Astrocyte (in vitro differentiated cells and primary cell): ENCODE measurements at regions not wholly inside any gene's neighbourhood (a gene's known extent, or its start where the extent isn't known, plus 50 kb on each side); places are given as distances from the start of the nearest gene placed in this dataset.

Experiments used
- DNase-seq: peaks from one replicate; pipeline ENCODE4 v3.0.0-alpha.2; 2010; ENCODE audit warnings: low read depth
- FAIRE-seq: peaks from 2 replicates; lab custom pipeline; 2011; peaks lifted over from hg19 to GRCh38; lab: Jason Lieb, UNC
- H2AFZ ChIP-seq: 2 replicates; pipeline ENCODE4 v1.6.0; 2012; ENCODE audit warnings: low read depth, low read length, inconsistent platforms
- H3K27ac ChIP-seq: 2 replicates; pipeline ENCODE4 v1.5.1; 2011; ENCODE audit warnings: low read depth, low read length, inconsistent platforms
- H3K27me3 ChIP-seq: 2 replicates; pipeline ENCODE4 v1.6.0; 2011; ENCODE audit warnings: low read length, inconsistent platforms; ENCODE audit not compliant: insufficient read depth
- H3K36me3 ChIP-seq: 2 replicates; pipeline ENCODE4 v1.5.1; 2011; ENCODE audit warnings: low read length, inconsistent platforms; ENCODE audit not compliant: insufficient read depth
- H3K4me1 ChIP-seq: 2 replicates; pipeline ENCODE4 v1.5.1; 2011; ENCODE audit warnings: low read length, inconsistent platforms; ENCODE audit not compliant: insufficient read depth
- H3K4me2 ChIP-seq: 2 replicates; pipeline ENCODE4 v1.6.0; 2012; ENCODE audit warnings: low read length, inconsistent platforms
- H3K4me3 ChIP-seq: 2 replicates; pipeline ENCODE4 v1.5.1; 2011; ENCODE audit warnings: low read depth, mild to moderate bottlenecking, low read length, inconsistent platforms; ENCODE audit not compliant: insufficient read depth
- H3K79me2 ChIP-seq: 2 replicates; pipeline ENCODE4 v1.6.0; 2012; ENCODE audit warnings: mild to moderate bottlenecking, low read length, inconsistent platforms; ENCODE audit not compliant: insufficient read depth
- H3K9ac ChIP-seq: 2 replicates; pipeline ENCODE4 v1.6.0; 2012; ENCODE audit warnings: mild to moderate bottlenecking, low read length, inconsistent platforms
- H3K9me3 ChIP-seq: 2 replicates; pipeline ENCODE4 v1.5.1; 2012; ENCODE audit warnings: low read depth, mild to moderate bottlenecking, low read length, inconsistent platforms; ENCODE audit not compliant: insufficient read depth
- H4K20me1 ChIP-seq: 2 replicates; pipeline ENCODE4 v1.6.0; 2012; ENCODE audit warnings: low read length, inconsistent platforms; ENCODE audit not compliant: insufficient read depth
- H3K27ac Mint-ChIP-seq: one replicate; pipeline ENCODE4 v1.8.0; 2021; ENCODE audit warnings: mild to moderate bottlenecking, mixed read lengths; ENCODE audit not compliant: unreplicated experiment
- H3K27me3 Mint-ChIP-seq: one replicate; pipeline ENCODE4 v1.8.0; 2021; ENCODE audit warnings: low read depth, mixed read lengths; ENCODE audit not compliant: unreplicated experiment
- H3K36me3 Mint-ChIP-seq: one replicate; pipeline ENCODE4 v1.8.0; 2021; ENCODE audit warnings: low read depth, mixed read lengths; ENCODE audit not compliant: unreplicated experiment
- H3K4me1 Mint-ChIP-seq: one replicate; pipeline ENCODE4 v1.8.0; 2021; ENCODE audit warnings: low read depth, mixed read lengths; ENCODE audit not compliant: unreplicated experiment
- H3K4me3 Mint-ChIP-seq: one replicate; pipeline ENCODE4 v1.8.0; 2021; ENCODE audit warnings: mild to moderate bottlenecking, moderate library complexity, mixed read lengths; ENCODE audit not compliant: unreplicated experiment
- H3K9me3 Mint-ChIP-seq: one replicate; pipeline ENCODE4 v1.8.0; 2021; ENCODE audit warnings: mild to moderate bottlenecking, mixed read lengths; ENCODE audit not compliant: unreplicated experiment
- EZH2 ChIP-seq: IDR thresholded peaks from 2 replicates; pipeline ENCODE4 v1.6.1; 2012; ENCODE audit warnings: mild to moderate bottlenecking, low read length, inconsistent platforms; ENCODE audit not compliant: insufficient read depth
- TF ChIP-seq, protein P1 (sequence below): IDR thresholded peaks from 2 replicates; pipeline ENCODE4 v1.5.1; 2011; ENCODE audit warnings: low read depth, mild to moderate bottlenecking, inconsistent platforms, low read length, moderate library complexity; ENCODE audit not compliant: insufficient read depth

DNA sequence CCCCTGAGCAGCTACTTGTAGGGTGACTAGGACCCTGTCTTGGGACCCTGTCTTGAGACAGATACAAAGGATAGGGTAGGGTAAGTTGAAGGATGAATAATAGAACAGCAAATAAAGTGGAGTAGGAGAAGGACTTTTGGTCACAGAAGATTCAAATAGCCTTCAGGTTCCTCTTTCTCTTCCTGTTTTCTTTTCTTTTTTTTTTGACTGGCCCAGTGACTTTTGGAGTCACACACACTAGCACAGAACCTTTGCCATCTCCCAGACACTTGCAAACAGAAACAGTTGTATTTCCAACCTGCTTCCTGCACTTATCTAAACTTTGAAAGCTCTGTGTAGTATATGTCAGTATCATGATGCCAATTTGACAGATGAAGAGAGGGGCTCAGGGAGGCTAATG, 108.2 kb downstream of the TDRD15 start:
- H3K27ac Mint-ChIP-seq, result no peak overlapping the region
- DNase-seq (no peak), FAIRE-seq (no peak)
- no peak overlapping the region for H2AFZ ChIP-seq
- no peak overlapping the region for H3K9ac ChIP-seq
- H3K4me3 Mint-ChIP-seq, result no peak overlapping the region
- H3K27me3 Mint-ChIP-seq, result peaks cover 5% of the 10 kb centered on the region
- no peaks in the 10 kb centered on the region for H4K20me1 ChIP-seq
- H3K4me3 ChIP-seq, result no peak overlapping the region
- H3K27ac ChIP-seq, result no peak overlapping the region
- no peaks in the 10 kb centered on the region for H3K79me2 ChIP-seq
- H3K4me1 ChIP-seq, result no peaks in the 10 kb centered on the region
- H3K9me3 Mint-ChIP-seq, result no peaks in the 10 kb centered on the region
- H3K4me1 Mint-ChIP-seq, result no peaks in the 10 kb centered on the region
- no peaks in the 10 kb centered on the region for H3K9me3 ChIP-seq
- TF ChIP-seq, protein P1, sequence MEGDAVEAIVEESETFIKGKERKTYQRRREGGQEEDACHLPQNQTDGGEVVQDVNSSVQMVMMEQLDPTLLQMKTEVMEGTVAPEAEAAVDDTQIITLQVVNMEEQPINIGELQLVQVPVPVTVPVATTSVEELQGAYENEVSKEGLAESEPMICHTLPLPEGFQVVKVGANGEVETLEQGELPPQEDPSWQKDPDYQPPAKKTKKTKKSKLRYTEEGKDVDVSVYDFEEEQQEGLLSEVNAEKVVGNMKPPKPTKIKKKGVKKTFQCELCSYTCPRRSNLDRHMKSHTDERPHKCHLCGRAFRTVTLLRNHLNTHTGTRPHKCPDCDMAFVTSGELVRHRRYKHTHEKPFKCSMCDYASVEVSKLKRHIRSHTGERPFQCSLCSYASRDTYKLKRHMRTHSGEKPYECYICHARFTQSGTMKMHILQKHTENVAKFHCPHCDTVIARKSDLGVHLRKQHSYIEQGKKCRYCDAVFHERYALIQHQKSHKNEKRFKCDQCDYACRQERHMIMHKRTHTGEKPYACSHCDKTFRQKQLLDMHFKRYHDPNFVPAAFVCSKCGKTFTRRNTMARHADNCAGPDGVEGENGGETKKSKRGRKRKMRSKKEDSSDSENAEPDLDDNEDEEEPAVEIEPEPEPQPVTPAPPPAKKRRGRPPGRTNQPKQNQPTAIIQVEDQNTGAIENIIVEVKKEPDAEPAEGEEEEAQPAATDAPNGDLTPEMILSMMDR, result no peak
- H3K36me3 ChIP-seq, result no peaks in the 10 kb centered on the region
- H3K4me2 ChIP-seq, result no peak overlapping the region
- no peaks in the 10 kb centered on the region for H3K27me3 ChIP-seq
- no peaks in the 10 kb centered on the region for H3K36me3 Mint-ChIP-seq

DNA sequence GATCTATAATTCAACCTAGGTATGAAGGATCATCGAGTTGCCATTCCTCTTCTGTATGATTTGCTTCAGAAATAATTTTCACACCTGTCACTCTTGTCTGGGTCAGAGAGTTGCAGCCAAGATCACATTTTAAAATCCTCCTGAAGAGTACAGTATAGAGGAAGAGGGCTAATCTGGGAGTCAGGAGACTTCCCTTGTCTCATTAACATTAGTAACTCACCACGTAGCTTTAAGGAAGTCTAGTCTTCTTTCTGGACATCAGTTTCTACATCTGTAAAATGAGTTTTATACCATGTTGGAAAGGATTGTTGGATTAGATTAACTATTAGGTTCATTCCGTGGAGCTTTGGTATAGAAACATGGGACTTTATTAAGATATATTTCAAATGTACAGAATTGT, 109.4 kb downstream of the TDRD15 start:
- Histone ChIP-seq H3K79me2 (no peaks in the 10 kb centered on the region), H3K9me3 (no peaks in the 10 kb centered on the region), H3K27me3 (no peaks in the 10 kb centered on the region), H3K4me1 (no peaks in the 10 kb centered on the region), H3K27ac (no peak overlapping the region), H3K9ac (no peak overlapping the region), H2AFZ (no peak overlapping the region), H3K4me2 (no peak overlapping the region), H3K36me3 (no peaks in the 10 kb centered on the region), H3K4me3 (no peak overlapping the region), H4K20me1 (no peaks in the 10 kb centered on the region)
- Mint-ChIP-seq H3K4me1 (no peaks in the 10 kb centered on the region), H3K27ac (no peak overlapping the region), H3K27me3 (peaks cover 5% of the 10 kb centered on the region), H3K36me3 (no peaks in the 10 kb centered on the region), H3K9me3 (no peaks in the 10 kb centered on the region), H3K4me3 (no peak overlapping the region)
- TF ChIP-seq, protein P1, result no peak
- TF ChIP-seq EZH2, result no peak
- no peak for FAIRE-seq
- no peak for DNase-seq

DNA sequence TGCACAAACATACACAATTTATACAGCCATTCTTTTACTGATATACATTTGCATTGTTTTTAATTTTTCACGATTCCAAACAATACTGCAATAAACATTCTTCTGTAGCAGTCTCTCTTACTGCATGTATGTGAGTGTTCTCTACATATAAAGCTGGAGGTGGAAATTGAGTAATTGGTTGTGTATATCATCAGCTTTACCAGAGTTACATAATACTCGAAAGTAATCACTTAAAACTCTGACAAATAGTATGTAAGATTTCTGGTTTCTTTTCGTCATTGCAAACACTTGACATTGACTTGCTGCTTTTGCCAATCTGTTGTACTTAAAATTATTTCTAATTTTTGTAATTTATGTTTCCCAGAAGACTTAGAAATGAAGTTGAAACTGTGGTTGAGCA, 110.2 kb downstream of the TDRD15 start:
- no peaks in the 10 kb centered on the region for H4K20me1 ChIP-seq
- Mint-ChIP-seq H3K36me3 (no peaks in the 10 kb centered on the region), H3K4me3 (no peak overlapping the region), H3K4me1 (no peaks in the 10 kb centered on the region), H3K27me3 (peaks cover 5% of the 10 kb centered on the region), H3K9me3 (no peaks in the 10 kb centered on the region), H3K27ac (no peak overlapping the region)
- H2AFZ ChIP-seq, result no peak overlapping the region
- H3K4me3 ChIP-seq, result no peak overlapping the region
- DNase-seq (no peak), FAIRE-seq (no peak)
- H3K9ac ChIP-seq, result no peak overlapping the region
- H3K4me2 ChIP-seq, result no peak overlapping the region
- TF ChIP-seq EZH2, result no peak
- TF ChIP-seq, protein P1, result no peak
- H3K27me3 ChIP-seq, result no peaks in the 10 kb centered on the region
- no peaks in the 10 kb centered on the region for H3K4me1 ChIP-seq
- H3K9me3 ChIP-seq, result no peaks in the 10 kb centered on the region
- H3K36me3 ChIP-seq, result no peaks in the 10 kb centered on the region
- no peak overlapping the region for H3K27ac ChIP-seq
- H3K79me2 ChIP-seq, result no peaks in the 10 kb centered on the region
